SK-N-SH treated with all-trans-retinoic acid at 6 μM for 48 hours (cell line): ENCODE measurements at regions not wholly inside any gene's neighbourhood (a gene's known extent, or its start where the extent isn't known, plus 50 kb on each side); places are given as distances from the start of the nearest gene placed in this dataset.

ENCODE experiments used
- ARNTL ChIP-seq: fragments of 450-650 bp; formaldehyde crosslinking; IDR thresholded peaks from 2 replicates; pipeline ENCODE4 v1.5.0; 2020; ENCODE audit warnings: low read depth, mild to moderate bottlenecking, moderate library complexity, borderline replicate concordance
- CSRNP3 ChIP-seq: fragments of 250-450 bp; sonication (Bioruptor Pico); IDR thresholded peaks from 2 replicates; pipeline ENCODE4 v1.5.1; 2021; ENCODE audit warnings: mild to moderate bottlenecking, moderate library complexity
- GLIS3 ChIP-seq: fragments of 250-450 bp; sonication (Bioruptor Pico); IDR thresholded peaks from 2 replicates; pipeline ENCODE4 v1.5.0; 2020; ENCODE audit warnings: mild to moderate bottlenecking, moderate library complexity
- OSR1 ChIP-seq: fragments of 250-450 bp; sonication (Bioruptor Pico); IDR thresholded peaks from 2 replicates; pipeline ENCODE4 v1.8.0; 2022; ENCODE audit warnings: moderate library complexity, mild to moderate bottlenecking, inconsistent platforms
- PATZ1 ChIP-seq: fragments of 250-450 bp; sonication (Bioruptor Pico); IDR thresholded peaks from 2 replicates; pipeline ENCODE4 v1.8.0; 2020; ENCODE audit warnings: mild to moderate bottlenecking, moderate library complexity, borderline replicate concordance
- PPARA ChIP-seq: fragments of 250-450 bp; sonication (Bioruptor Pico); IDR thresholded peaks from 2 replicates; pipeline ENCODE4 v1.5.0; 2020; ENCODE audit warnings: mild to moderate bottlenecking, borderline replicate concordance
- RARB ChIP-seq: fragments of 250-450 bp; sonication (Bioruptor Pico); IDR thresholded peaks from 2 replicates; pipeline ENCODE4 v1.8.0; 2021; ENCODE audit warnings: mild to moderate bottlenecking, moderate library complexity
- SNAI2 ChIP-seq: fragments of 250-450 bp; sonication (Bioruptor Pico); IDR thresholded peaks from 2 replicates; pipeline ENCODE4 v1.5.0; 2020; ENCODE audit warnings: mild to moderate bottlenecking, moderate library complexity
- TCF4 ChIP-seq: fragments of 250-450 bp; sonication (Bioruptor Pico); IDR thresholded peaks from 2 replicates; pipeline ENCODE4 v1.8.0; 2021; ENCODE audit warnings: mild to moderate bottlenecking, moderate library complexity, borderline replicate concordance
- ZC3H10 ChIP-seq: fragments of 250-450 bp; sonication (Bioruptor Pico); IDR thresholded peaks from 2 replicates; pipeline ENCODE4 v1.5.1; 2021; ENCODE audit warnings: mild to moderate bottlenecking, moderate library complexity
- ZFP3 ChIP-seq: fragments of 250-450 bp; sonication (Bioruptor Pico); IDR thresholded peaks from 2 replicates; pipeline ENCODE4 v1.5.0; 2020; ENCODE audit warnings: mild to moderate bottlenecking, moderate library complexity
- ZFP30 ChIP-seq: fragments of 450-650 bp; formaldehyde crosslinking; IDR thresholded peaks from 2 replicates; pipeline ENCODE4 v1.5.0; 2022; ENCODE audit warnings: mild to moderate bottlenecking, moderate library complexity
- ZNF565 ChIP-seq: fragments of 450-650 bp; formaldehyde crosslinking; conservative IDR thresholded peaks from 2 replicates; pipeline ENCODE4 v1.5.0; 2020; ENCODE audit warnings: low read depth, mild to moderate bottlenecking, moderate library complexity

- TF ChIP-seq SNAI2 (CRISPR knock-in tag) (no peak), ZFP30 (no peak), PATZ1 (CRISPR knock-in tag) (no peak), ZNF565 (CRISPR knock-in tag) (no peak), CSRNP3 (CRISPR knock-in tag) (no peak), RARB (CRISPR knock-in tag) (no peak), GLIS3 (CRISPR knock-in tag) (no peak), OSR1 (CRISPR knock-in tag) (no peak), ARNTL (no peak), PPARA (CRISPR knock-in tag) (no peak), TCF4 (CRISPR knock-in tag) (no peak), ZC3H10 (no peak), ZFP3 (CRISPR knock-in tag) (no peak)
These were observed 983.9 kb upstream of the ZNF722 start for GRCh38 chr7:63014792-63015191.
